ENCODE measurements at regions not wholly inside any gene's neighbourhood (a gene's known extent, or its start where the extent isn't known, plus 50 kb on each side); places are given as distances from the start of the nearest gene placed in this dataset.

- no peak for TF ChIP-seq MYC (IDR thresholded peaks at IDR 0.05; ENCODE audit: low read depth, low read length)
- no peak for TF ChIP-seq CTCF (IDR thresholded peaks at IDR 0.05; ENCODE audit: low read depth, low read length)
- no peak for TF ChIP-seq POLR2A (IDR thresholded peaks at IDR 0.05; ENCODE audit: extremely low read depth, insufficient read length)
- TF ChIP-seq MAX (IDR thresholded peaks at IDR 0.05; ENCODE audit: low read depth, low read length): no peak
- peak; percentile 71 for DNase-seq (ENCODE audit: low read depth)
- H3K4me3 ChIP-seq (ENCODE audit: low read depth, low read length): no peak overlapping the region
Observed at GRCh38 chr9:134229466-134230091, 65.2 kb upstream of the RNU6ATAC start.

GRCh38 chr9:134230092-134230941 lies 66.0 kb upstream of the RNU6ATAC start:
- TF ChIP-seq CTCF (IDR thresholded peaks at IDR 0.05; ENCODE audit: low read depth, low read length) (no peak), MAX (IDR thresholded peaks at IDR 0.05; ENCODE audit: low read depth, low read length) (no peak), POLR2A (IDR thresholded peaks at IDR 0.05; ENCODE audit: extremely low read depth, insufficient read length) (no peak), MYC (IDR thresholded peaks at IDR 0.05; ENCODE audit: low read depth, low read length) (no peak)
- no peak for DNase-seq (ENCODE audit: low read depth)

GRCh38 chr9:134230942-134231325 lies 66.6 kb upstream of the RNU6ATAC start:
- TF ChIP-seq CTCF (IDR thresholded peaks at IDR 0.05; ENCODE audit: low read depth, low read length) (no peak), MYC (IDR thresholded peaks at IDR 0.05; ENCODE audit: low read depth, low read length) (no peak), MAX (IDR thresholded peaks at IDR 0.05; ENCODE audit: low read depth, low read length) (no peak), POLR2A (IDR thresholded peaks at IDR 0.05; ENCODE audit: extremely low read depth, insufficient read length) (no peak)
- H3K4me3 ChIP-seq (ENCODE audit: low read depth, low read length): no peak overlapping the region
- DNase-seq (ENCODE audit: low read depth): no peak

More at GRCh38 chr9:134230092-134230941, 66.0 kb upstream of the RNU6ATAC start:
- H3K4me3 ChIP-seq (ENCODE audit: low read depth, low read length): no peak overlapping the region

- DNase-seq (ENCODE audit: low read depth): no peak
- H3K4me3 ChIP-seq (ENCODE audit: low read depth, low read length): no peak overlapping the region
- no peak for TF ChIP-seq POLR2A (IDR thresholded peaks at IDR 0.05; ENCODE audit: extremely low read depth, insufficient read length)
- no peak for TF ChIP-seq CTCF (IDR thresholded peaks at IDR 0.05; ENCODE audit: low read depth, low read length)
- TF ChIP-seq MYC (IDR thresholded peaks at IDR 0.05; ENCODE audit: low read depth, low read length): no peak
- TF ChIP-seq MAX (IDR thresholded peaks at IDR 0.05; ENCODE audit: low read depth, low read length): no peak
Observed at GRCh38 chr9:134231330-134231745, 67.0 kb upstream of the RNU6ATAC start.

GRCh38 chr9:134231767-134232166 lies 67.4 kb upstream of the RNU6ATAC start:
- DNase-seq (ENCODE audit: low read depth): no peak
- H3K4me3 ChIP-seq (ENCODE audit: low read depth, low read length): no peak overlapping the region
- TF ChIP-seq POLR2A (IDR thresholded peaks at IDR 0.05; ENCODE audit: extremely low read depth, insufficient read length): no peak
- no peak for TF ChIP-seq MYC (IDR thresholded peaks at IDR 0.05; ENCODE audit: low read depth, low read length)
- no peak for TF ChIP-seq MAX (IDR thresholded peaks at IDR 0.05; ENCODE audit: low read depth, low read length)
- TF ChIP-seq CTCF (IDR thresholded peaks at IDR 0.05; ENCODE audit: low read depth, low read length): no peak
